Inferior parietal cortex (tissue), 1 donor: ENCODE measurements at regions not wholly inside any gene's neighbourhood (a gene's known extent, or its start where the extent isn't known, plus 50 kb on each side); places are given as distances from the start of the nearest gene placed in this dataset.

Experiments used
- DNase-seq: peaks from one replicate; pipeline ENCODE4 v3.0.0-alpha.2; 2016; ENCODE audit errors: extremely low spot score

- DNase-seq, result no peak
Observed at GRCh38 chr2:139949242-139949972, 1169.2 kb upstream of the NXPH2 start.

- no peak for DNase-seq
Observed at GRCh38 chr2:139946690-139947089, 1166.5 kb upstream of the NXPH2 start.

- DNase-seq, result no peak
Observed at GRCh38 chr2:139940686-139941085, 1160.5 kb upstream of the NXPH2 start.

GRCh38 chr2:139925903-139926302 lies 1145.7 kb upstream of the NXPH2 start:
- no peak for DNase-seq

- DNase-seq, result no peak
Observed at GRCh38 chr2:139924070-139924469, 1143.9 kb upstream of the NXPH2 start.

- no peak for DNase-seq
Observed at GRCh38 chr2:139918982-139919381, 1138.8 kb upstream of the NXPH2 start.

GRCh38 chr2:139917690-139918384 lies 1137.6 kb upstream of the NXPH2 start:
- no peak for DNase-seq

GRCh38 chr2:139916822-139917221 lies 1136.6 kb upstream of the NXPH2 start:
- no peak for DNase-seq

- DNase-seq, result no peak
Observed at GRCh38 chr2:139911160-139911559, 1131.0 kb upstream of the NXPH2 start.

GRCh38 chr2:139909136-139909535 lies 1128.9 kb upstream of the NXPH2 start:
- DNase-seq, result no peak

GRCh38 chr2:139905624-139906023 lies 1125.4 kb upstream of the NXPH2 start:
- DNase-seq, result no peak

- no peak for DNase-seq
Observed at GRCh38 chr2:139891636-139892035, 1111.4 kb upstream of the NXPH2 start.

- no peak for DNase-seq
Observed at GRCh38 chr2:139885921-139886498, 1105.8 kb upstream of the NXPH2 start.

GRCh38 chr2:139876964-139877363 lies 1096.8 kb upstream of the NXPH2 start:
- no peak for DNase-seq

- DNase-seq, result no peak
Observed at GRCh38 chr2:139876321-139876720, 1096.1 kb upstream of the NXPH2 start.

- DNase-seq, result no peak
Observed at GRCh38 chr2:139872503-139872902, 1092.3 kb upstream of the NXPH2 start.

- DNase-seq, result no peak
Observed at GRCh38 chr2:139872032-139872431, 1091.8 kb upstream of the NXPH2 start.

- DNase-seq, result no peak
Observed at GRCh38 chr2:139867601-139868226, 1087.5 kb upstream of the NXPH2 start.

- peak; percentile 30 for DNase-seq
Observed at GRCh38 chr2:139864821-139865302, 1084.7 kb upstream of the NXPH2 start.

GRCh38 chr2:139854769-139855483 lies 1074.7 kb upstream of the NXPH2 start:
- no peak for DNase-seq

- peak; percentile 11 for DNase-seq
Observed at GRCh38 chr2:139850254-139850890, 1070.2 kb upstream of the NXPH2 start.
